Colonic mucosa (tissue), 4 donors: ENCODE measurements at regions not wholly inside any gene's neighbourhood (a gene's known extent, or its start where the extent isn't known, plus 50 kb on each side); places are given as distances from the start of the nearest gene placed in this dataset.

ENCODE experiments used
- DNase-seq: peaks from one replicate; pipeline ENCODE4 v3.0.0-alpha.2; 2020
- H3K27ac ChIP-seq: fragments of 200-600 bp; one replicate; pipeline ENCODE4 v1.8.0; 2021
- H3K27me3 ChIP-seq: fragments of 200-600 bp; one replicate; pipeline ENCODE4 v1.8.0; 2021
- H3K36me3 ChIP-seq: fragments of 200-600 bp; one replicate; pipeline ENCODE4 v1.8.0; 2021
- H3K4me1 ChIP-seq: fragments of 200-600 bp; one replicate; pipeline ENCODE4 v1.8.0; 2021; ENCODE audit warnings: mild to moderate bottlenecking
- H3K4me3 ChIP-seq: fragments of 200-600 bp; one replicate; pipeline ENCODE4 v1.8.0; 2021
- H3K9ac ChIP-seq, 2 donors: one replicate each; pipeline ENCODE4 v1.7.0; 2013; ENCODE audit warnings: control low read depth in 2 of 2, low read depth in 2 of 2, low read length in 2 of 2
- H3K9me3 ChIP-seq: fragments of 200-600 bp; one replicate; pipeline ENCODE4 v1.8.0; 2021
- intact Hi-C: fragments of 100-400 bp; cut with DNase I; formaldehyde crosslinking; loops from one replicate; pipeline ENCODE4 v1.14.1; 2022
- TF ChIP-seq, protein P1 (sequence below): fragments of 200-600 bp; IDR thresholded peaks from one replicate; pipeline ENCODE4 v1.8.0; 2022; ENCODE audit warnings: antibody characterized with exemption, mild to moderate bottlenecking
- donor health status: healthy.
- donor health status: DM: no; HTN: no; CAD: no.
- donor health status: DM: no; HTN: no; CAD: no.

DNA sequence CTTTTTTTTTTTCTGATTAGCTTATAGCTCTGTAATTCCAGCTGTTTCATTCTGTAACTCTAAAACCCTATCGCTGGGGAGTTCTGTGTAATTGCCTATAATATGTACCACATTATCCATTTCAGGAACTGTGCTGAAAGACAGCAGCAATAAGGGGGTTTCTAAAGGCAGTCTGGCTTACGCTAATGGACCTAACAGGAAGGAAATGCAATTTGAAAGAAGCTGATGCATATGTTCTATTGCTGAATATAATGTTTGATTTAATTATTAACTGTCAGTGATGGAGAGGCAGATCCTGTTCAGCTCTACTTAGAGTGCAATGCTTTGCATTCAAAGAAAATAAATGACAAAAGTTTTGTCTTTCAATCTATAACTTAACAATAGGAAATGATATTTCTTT is 209.4 kb upstream of the SNX7 start:
- H3K4me3 ChIP-seq = no peak overlapping the region
- no peaks in the 10 kb centered on the region for H3K36me3 ChIP-seq
- DNase-seq = no peak
- H3K4me1 ChIP-seq = no peaks in the 10 kb centered on the region
- TF ChIP-seq, protein P1, sequence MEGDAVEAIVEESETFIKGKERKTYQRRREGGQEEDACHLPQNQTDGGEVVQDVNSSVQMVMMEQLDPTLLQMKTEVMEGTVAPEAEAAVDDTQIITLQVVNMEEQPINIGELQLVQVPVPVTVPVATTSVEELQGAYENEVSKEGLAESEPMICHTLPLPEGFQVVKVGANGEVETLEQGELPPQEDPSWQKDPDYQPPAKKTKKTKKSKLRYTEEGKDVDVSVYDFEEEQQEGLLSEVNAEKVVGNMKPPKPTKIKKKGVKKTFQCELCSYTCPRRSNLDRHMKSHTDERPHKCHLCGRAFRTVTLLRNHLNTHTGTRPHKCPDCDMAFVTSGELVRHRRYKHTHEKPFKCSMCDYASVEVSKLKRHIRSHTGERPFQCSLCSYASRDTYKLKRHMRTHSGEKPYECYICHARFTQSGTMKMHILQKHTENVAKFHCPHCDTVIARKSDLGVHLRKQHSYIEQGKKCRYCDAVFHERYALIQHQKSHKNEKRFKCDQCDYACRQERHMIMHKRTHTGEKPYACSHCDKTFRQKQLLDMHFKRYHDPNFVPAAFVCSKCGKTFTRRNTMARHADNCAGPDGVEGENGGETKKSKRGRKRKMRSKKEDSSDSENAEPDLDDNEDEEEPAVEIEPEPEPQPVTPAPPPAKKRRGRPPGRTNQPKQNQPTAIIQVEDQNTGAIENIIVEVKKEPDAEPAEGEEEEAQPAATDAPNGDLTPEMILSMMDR = no peak
- no peaks in the 10 kb centered on the region for H3K27me3 ChIP-seq
- no peak overlapping the region for H3K27ac ChIP-seq
- no peaks in the 10 kb centered on the region for H3K9me3 ChIP-seq
- intact Hi-C loops = no loop called here
- H3K9ac ChIP-seq = no peak overlapping the region

DNA sequence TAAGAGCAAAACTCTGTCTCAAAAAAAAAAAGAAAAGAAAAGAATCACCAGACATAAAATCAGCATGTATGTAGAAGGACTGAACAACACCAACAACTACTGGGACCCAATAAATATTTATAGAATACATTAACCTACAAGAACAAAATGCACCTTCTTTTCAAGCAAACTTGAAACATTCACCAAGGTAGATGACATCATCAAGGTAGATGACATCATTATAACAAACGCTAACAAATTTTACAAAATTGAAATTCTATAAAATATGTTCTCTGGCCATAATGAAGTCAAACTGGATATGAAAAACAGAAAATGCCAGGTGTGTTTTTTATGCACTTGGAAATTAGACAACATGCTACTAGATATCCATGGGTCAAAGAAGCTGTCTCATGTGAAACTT is 220.2 kb upstream of the SNX7 start:
- H3K9ac ChIP-seq = no peak overlapping the region
- no peak overlapping the region for H3K27ac ChIP-seq
- no peak for DNase-seq
- no peaks in the 10 kb centered on the region for H3K4me1 ChIP-seq
- TF ChIP-seq, protein P1 = no peak
- no peaks in the 10 kb centered on the region for H3K36me3 ChIP-seq
- H3K4me3 ChIP-seq = no peak overlapping the region
- no peaks in the 10 kb centered on the region for H3K27me3 ChIP-seq
- H3K9me3 ChIP-seq = no peaks in the 10 kb centered on the region
- intact Hi-C loops = no loop called here

GRCh38 chr1:98439471-98439870 is 222.1 kb upstream of the SNX7 start:
- no peaks in the 10 kb centered on the region for H3K9me3 ChIP-seq
- intact Hi-C loops = no loop called here

DNA sequence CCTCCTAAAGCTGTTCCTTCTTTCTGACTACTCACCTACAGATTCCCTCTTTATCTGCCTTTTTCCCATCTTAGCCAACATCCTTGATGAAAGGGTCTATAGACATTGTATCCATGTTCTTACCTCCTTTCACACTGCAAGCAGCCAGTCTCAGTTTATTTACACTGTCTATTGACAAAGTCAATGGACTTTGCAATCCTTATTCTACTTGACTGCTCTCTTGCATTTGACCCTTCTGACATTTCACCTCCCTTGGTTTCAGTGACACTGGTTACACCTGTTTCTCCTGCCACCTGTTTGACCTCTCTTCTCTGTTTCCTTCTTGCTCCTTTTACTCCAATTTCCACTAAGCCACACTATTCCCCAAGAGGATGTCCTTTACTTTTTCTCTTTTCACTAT is 224.0 kb upstream of the SNX7 start:
- Histone ChIP-seq H3K9ac (no peak overlapping the region), H3K9me3 (no peaks in the 10 kb centered on the region), H3K4me3 (no peak overlapping the region), H3K27me3 (no peaks in the 10 kb centered on the region), H3K27ac (no peak overlapping the region), H3K36me3 (no peaks in the 10 kb centered on the region), H3K4me1 (no peaks in the 10 kb centered on the region)
- no peak for DNase-seq
- TF ChIP-seq, protein P1 = no peak
- intact Hi-C loops = no loop called here

More at GRCh38 chr1:98439471-98439870, 222.1 kb upstream of the SNX7 start:
- TF ChIP-seq, protein P1 = no peak
- H3K36me3 ChIP-seq = no peaks in the 10 kb centered on the region
- H3K27ac ChIP-seq = no peak overlapping the region
- H3K4me3 ChIP-seq = no peak overlapping the region
- no peak for DNase-seq
- no peaks in the 10 kb centered on the region for H3K27me3 ChIP-seq
- no peaks in the 10 kb centered on the region for H3K4me1 ChIP-seq
- no peak overlapping the region for H3K9ac ChIP-seq

GRCh38 chr1:98437011-98437410 is 224.5 kb upstream of the SNX7 start:
- intact Hi-C loops = no loop called here
- DNase-seq = no peak
- no peaks in the 10 kb centered on the region for H3K36me3 ChIP-seq
- H3K27ac ChIP-seq = no peak overlapping the region
- no peak overlapping the region for H3K9ac ChIP-seq
- H3K4me3 ChIP-seq = no peak overlapping the region
- H3K4me1 ChIP-seq = no peaks in the 10 kb centered on the region
- TF ChIP-seq, protein P1 = no peak
- H3K27me3 ChIP-seq = no peaks in the 10 kb centered on the region
- no peaks in the 10 kb centered on the region for H3K9me3 ChIP-seq

DNA sequence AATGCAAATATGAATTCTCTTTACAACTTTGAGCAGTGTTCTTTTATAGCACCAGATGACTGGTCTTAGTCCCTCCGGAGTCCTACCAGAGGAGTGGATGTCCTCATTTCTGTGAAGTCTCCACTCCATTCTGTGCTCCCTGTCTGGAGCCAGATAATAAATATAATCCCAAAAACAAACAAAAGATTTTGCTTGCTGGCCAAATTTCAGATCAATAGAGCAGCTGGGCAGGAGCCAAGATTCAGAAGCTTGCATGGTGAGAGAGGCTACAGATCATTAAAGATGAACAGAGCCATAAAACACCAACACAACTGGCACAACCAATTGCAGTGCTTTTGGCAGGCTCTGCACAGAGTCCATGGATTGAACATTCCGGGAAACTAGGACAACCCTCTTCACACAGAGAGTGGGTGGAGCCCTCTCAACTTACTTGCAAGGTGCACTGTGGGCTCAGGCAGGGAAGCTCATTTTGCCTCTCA is 231.5 kb upstream of the SNX7 start:
- intact Hi-C loops = no loop called here
- H3K27ac ChIP-seq = no peak overlapping the region
- H3K4me3 ChIP-seq = no peak overlapping the region
- no peaks in the 10 kb centered on the region for H3K4me1 ChIP-seq
- no peak overlapping the region for H3K9ac ChIP-seq
- no peaks in the 10 kb centered on the region for H3K36me3 ChIP-seq
- DNase-seq = no peak
- H3K9me3 ChIP-seq = no peaks in the 10 kb centered on the region
- H3K27me3 ChIP-seq = no peaks in the 10 kb centered on the region
- TF ChIP-seq, protein P1 = no peak
